K562 (cell line): ENCODE measurements at regions not wholly inside any gene's neighbourhood (a gene's known extent, or its start where the extent isn't known, plus 50 kb on each side); places are given as distances from the start of the nearest gene placed in this dataset.

Source experiments
- CREBBP ChIP-seq: IDR thresholded peaks from one replicate; pipeline ENCODE4 v1.6.1; 2012; ENCODE audit warnings: low read depth, mild to moderate bottlenecking, control low read depth, inconsistent platforms, low read length
- CREM ChIP-seq: IDR thresholded peaks from 2 replicates; pipeline ENCODE4 v1.6.1; 2014; ENCODE audit warnings: antibody characterized with exemption, low read depth
- EP300 ChIP-seq: IDR thresholded peaks from 2 replicates; pipeline ENCODE4 v1.6.1; 2012; ENCODE audit warnings: low read length, improper control_type of control experiment
- FOXK2 ChIP-seq, 2 experiments: fragments of 450-650 bp; IDR thresholded peaks in 1 of 2; conservative IDR thresholded peaks in 1 of 2; 2 replicates each; pipeline ENCODE4 v1.6.1; 2016; ENCODE audit warnings: low read depth in 2 of 2, mild to moderate bottlenecking in 1 of 2
- GTF2A2 ChIP-seq: IDR thresholded peaks from 2 replicates; pipeline ENCODE4 v1.6.1; 2016; ENCODE audit warnings: mild to moderate bottlenecking, missing genetic modification characterization, missing compliant biosample characterization
- GTF2F1 ChIP-seq: IDR thresholded peaks from 2 replicates; pipeline ENCODE4 v1.6.1; 2011; ENCODE audit warnings: low read depth, low read length, improper control_type of control experiment
- HCFC1 ChIP-seq: IDR thresholded peaks from 2 replicates; pipeline ENCODE4 v1.6.1; 2012; ENCODE audit warnings: low read depth, low read length, improper control_type of control experiment
- HNRNPUL1 ChIP-seq: fragments of 200-400 bp; formaldehyde crosslinking; IDR thresholded peaks from 2 replicates; pipeline ENCODE4 v1.6.1; 2017; ENCODE audit warnings: low read length
- KLF10 ChIP-seq: fragments of 250-450 bp; sonication (Bioruptor Pico); IDR thresholded peaks from 2 replicates; pipeline ENCODE4 v1.6.1; 2021; ENCODE audit warnings: matching md5 sums
- MCM3 ChIP-seq: fragments of 450-650 bp; IDR thresholded peaks from 2 replicates; pipeline ENCODE4 v1.6.1; 2016
- MEF2A ChIP-seq: IDR thresholded peaks from 2 replicates; pipeline ENCODE4 v1.6.1; 2011; ENCODE audit warnings: low read depth, mild to moderate bottlenecking, low read length, moderate library complexity; ENCODE audit not compliant: control insufficient read depth
- NFIX ChIP-seq: fragments of 250-450 bp; sonication (Bioruptor Pico); IDR thresholded peaks from 2 replicates; pipeline ENCODE4 v1.4.0; 2020; ENCODE audit warnings: low read depth, mild to moderate bottlenecking, moderate library complexity
- NR2C2 ChIP-seq, 2 experiments: fragments of 200-800 bp in 1 of 2; sonication (Bioruptor generic) in 1 of 2; sonication (generic) in 1 of 2; formaldehyde crosslinking in 1 of 2; IDR thresholded peaks; 2 replicates each; pipeline versions ENCODE4 v1.6.1 to v1.8.0; 2016 to 2022; ENCODE audit warnings: mild to moderate bottlenecking in 1 of 2, missing compliant biosample characterization in 1 of 2, missing genetic modification characterization in 1 of 2, missing genetic modification reagents in 1 of 2
- NRF1 ChIP-seq, 2 experiments: fragments of 450-650 bp; IDR thresholded peaks in 1 of 2; conservative IDR thresholded peaks in 1 of 2; 2 replicates each; pipeline ENCODE4 v1.6.1; 2014; ENCODE audit warnings: mild to moderate bottlenecking in 2 of 2
- PHB ChIP-seq: fragments of 250-450 bp; sonication (Bioruptor Pico); IDR thresholded peaks from 2 replicates; pipeline ENCODE4 v1.5.0; 2021
- POLR2B ChIP-seq: fragments of 450-650 bp; IDR thresholded peaks from 2 replicates; pipeline ENCODE4 v1.6.1; 2018; ENCODE audit warnings: low read depth; ENCODE audit not compliant: partially characterized antibody
- POLR2H ChIP-seq: IDR thresholded peaks from 2 replicates; pipeline ENCODE4 v1.6.1; 2016; ENCODE audit warnings: missing genetic modification characterization, low read depth, mild to moderate bottlenecking, control low read depth, missing compliant biosample characterization, moderate library complexity
- RBBP5 ChIP-seq: fragments of 200-600 bp; sonication (generic); IDR thresholded peaks from 2 replicates; pipeline ENCODE4 v1.6.1; 2012; ENCODE audit warnings: borderline replicate concordance, mild to moderate bottlenecking, low read length, control low read depth, inconsistent platforms; ENCODE audit not compliant: insufficient read depth, poor library complexity, severe bottlenecking
- RBFOX2 ChIP-seq: fragments of 200-400 bp; formaldehyde crosslinking; IDR thresholded peaks from 2 replicates; pipeline ENCODE4 v1.6.1; 2017; ENCODE audit warnings: low read depth, mild to moderate bottlenecking, low read length, moderate library complexity
- RNF2 ChIP-seq: sonication (generic); IDR thresholded peaks from 2 replicates; pipeline ENCODE4 v1.6.1; 2016
- SMARCA5 ChIP-seq: fragments of 450-650 bp; IDR thresholded peaks from 2 replicates; pipeline ENCODE4 v1.6.1; 2016
- SUPT5H ChIP-seq: fragments of 450-650 bp; IDR thresholded peaks from 2 replicates; pipeline ENCODE4 v1.6.1; 2016
- TAF15 ChIP-seq: fragments of 200-400 bp; formaldehyde crosslinking; IDR thresholded peaks from 2 replicates; pipeline ENCODE4 v1.6.1; 2017; ENCODE audit warnings: mild to moderate bottlenecking, low read depth, low read length, moderate library complexity
- TBP ChIP-seq: optimal IDR thresholded peaks from 2 replicates; pipeline ENCODE3; 2011; ENCODE audit warnings: low read depth, low read length, improper control_type of control experiment
- XRCC4 ChIP-seq: IDR thresholded peaks from one replicate; pipeline ENCODE4 v1.6.1; 2011; ENCODE audit not compliant: insufficient read depth, insufficient read length; ENCODE audit errors: extremely low read depth
- YBX1 ChIP-seq: fragments of 450-650 bp; IDR thresholded peaks from 2 replicates; pipeline ENCODE4 v1.7.1; 2016; ENCODE audit warnings: mild to moderate bottlenecking
- ZNF146 ChIP-seq: IDR thresholded peaks from one replicate; pipeline ENCODE4 v1.6.1; 2018; ENCODE audit warnings: missing compliant biosample characterization; ENCODE audit not compliant: unreplicated experiment
- ZNF232 ChIP-seq: sonication (generic); formaldehyde crosslinking; IDR thresholded peaks from 2 replicates; pipeline ENCODE4 v1.8.0; 2022; ENCODE audit warnings: mild to moderate bottlenecking, missing genetic modification reagents
- ZNF24 ChIP-seq: fragments of 450-650 bp; IDR thresholded peaks from 2 replicates; pipeline ENCODE4 v1.6.1; 2016
- ZNF668 ChIP-seq: fragments of 250-450 bp; sonication (Bioruptor Pico); IDR thresholded peaks from 2 replicates; pipeline ENCODE4 v1.8.0; 2022; ENCODE audit warnings: mild to moderate bottlenecking, inconsistent platforms
- TF ChIP-seq, protein P1 (sequence below): fragments of 250-450 bp; sonication (Bioruptor Pico); IDR thresholded peaks from 2 replicates; pipeline ENCODE4 v1.5.0; 2021
- TF ChIP-seq, protein P2 (sequence below): fragments of 250-450 bp; sonication (Bioruptor Pico); IDR thresholded peaks from 2 replicates; pipeline ENCODE4 v1.8.0; 2022; ENCODE audit warnings: moderate library complexity, mild to moderate bottlenecking, inconsistent platforms

DNA sequence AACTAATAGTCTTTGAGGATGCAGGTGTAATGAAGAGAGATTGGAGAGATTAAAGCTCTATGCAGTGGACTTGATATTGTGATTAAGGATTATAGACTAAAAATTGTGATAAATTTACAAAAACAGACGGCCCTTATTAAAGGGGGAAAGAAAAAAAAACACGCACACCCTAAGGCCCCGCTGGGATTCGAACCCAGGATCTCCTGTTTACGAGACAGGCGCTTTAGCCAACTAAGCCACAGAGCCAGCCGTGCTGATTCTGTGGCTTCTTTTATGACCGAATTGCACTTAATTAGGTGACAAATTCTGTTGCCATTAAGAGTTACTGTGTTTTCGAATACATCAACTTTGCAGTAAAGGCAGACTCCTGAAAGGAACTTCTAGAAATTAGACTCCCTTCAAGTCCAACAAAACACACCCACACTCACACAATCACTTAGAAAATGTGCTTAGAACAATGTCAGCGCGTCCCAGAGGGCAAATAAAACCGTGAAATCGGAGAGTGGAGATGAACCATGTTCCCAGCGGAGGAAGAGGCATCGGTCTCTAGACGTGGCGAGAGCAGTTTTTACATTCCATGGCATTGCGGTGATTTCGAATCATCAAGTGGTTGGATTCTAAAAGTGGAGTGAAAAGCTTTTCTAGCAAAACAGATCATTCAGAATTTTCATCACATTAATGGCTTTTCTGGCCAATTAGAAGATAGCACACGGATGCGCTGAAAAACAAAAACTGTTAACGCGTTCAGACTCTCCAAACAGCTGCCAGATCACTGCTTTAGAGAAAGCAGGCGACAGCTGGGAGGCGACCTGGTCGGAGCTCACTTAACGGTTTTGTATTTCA is 122.6 kb downstream of the GPX5 start (continued):
- TF ChIP-seq ZNF24: no peak
- peak; percentile 34 for TF ChIP-seq RBBP5
- TF ChIP-seq NR2C2 (CRISPR knock-in tag; IDR thresholded peaks at IDR 0.05): no peak
- TF ChIP-seq NR2C2 (tag; IDR thresholded peaks at IDR 0.05): no peak
- no peak for TF ChIP-seq ZNF146 (CRISPR knock-in tag)
- TF ChIP-seq ZNF668 (CRISPR knock-in tag): no peak
- TF ChIP-seq MCM3: no peak
- no peak for TF ChIP-seq KLF10 (CRISPR knock-in tag)
- TF ChIP-seq PHB (CRISPR knock-in tag): no peak
- peak; percentile 22; the same call in 1 of the 2 replicates for TF ChIP-seq HCFC1
- TF ChIP-seq RNF2: no peak
- TF ChIP-seq ZNF232: no peak
- peak; percentile 46; the same call in 1 of the 2 replicates for TF ChIP-seq EP300
- peak; percentile 100 for TF ChIP-seq TBP
- 0 out of 2 replicates have a peak, but pooled peaks have one; percentile 21 for TF ChIP-seq RBFOX2
- TF ChIP-seq GTF2A2 (tag): no peak
- TF ChIP-seq, protein P1, sequence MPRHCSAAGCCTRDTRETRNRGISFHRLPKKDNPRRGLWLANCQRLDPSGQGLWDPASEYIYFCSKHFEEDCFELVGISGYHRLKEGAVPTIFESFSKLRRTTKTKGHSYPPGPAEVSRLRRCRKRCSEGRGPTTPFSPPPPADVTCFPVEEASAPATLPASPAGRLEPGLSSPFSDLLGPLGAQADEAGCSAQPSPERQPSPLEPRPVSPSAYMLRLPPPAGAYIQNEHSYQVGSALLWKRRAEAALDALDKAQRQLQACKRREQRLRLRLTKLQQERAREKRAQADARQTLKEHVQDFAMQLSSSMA: no peak
- TF ChIP-seq NFIX (CRISPR knock-in tag): no peak
- TF ChIP-seq SMARCA5: no peak
- no peak for TF ChIP-seq MEF2A
- no peak for TF ChIP-seq HNRNPUL1
- TF ChIP-seq POLR2B: peak; percentile 26
- TF ChIP-seq POLR2H (tag): peak; percentile 98
- TF ChIP-seq NRF1 (conservative IDR thresholded peaks at IDR 0.05 in 1 of 2, IDR thresholded peaks at IDR 0.05 in 1 of 2): no peak
- TF ChIP-seq XRCC4: no peak
- TF ChIP-seq FOXK2 (conservative IDR thresholded peaks at IDR 0.05 in 1 of 2, IDR thresholded peaks at IDR 0.05 in 1 of 2; ENCODE audit: low read depth in 2 of 2): 0 out of 4 replicates have a peak, but pooled peaks of 1 of the 2 experiments have one; percentile 31
- no peak for TF ChIP-seq YBX1
- TF ChIP-seq SUPT5H: peak; percentile 48; the same call in 1 of the 2 replicates
- no peak for TF ChIP-seq CREBBP
- TF ChIP-seq, protein P2, sequence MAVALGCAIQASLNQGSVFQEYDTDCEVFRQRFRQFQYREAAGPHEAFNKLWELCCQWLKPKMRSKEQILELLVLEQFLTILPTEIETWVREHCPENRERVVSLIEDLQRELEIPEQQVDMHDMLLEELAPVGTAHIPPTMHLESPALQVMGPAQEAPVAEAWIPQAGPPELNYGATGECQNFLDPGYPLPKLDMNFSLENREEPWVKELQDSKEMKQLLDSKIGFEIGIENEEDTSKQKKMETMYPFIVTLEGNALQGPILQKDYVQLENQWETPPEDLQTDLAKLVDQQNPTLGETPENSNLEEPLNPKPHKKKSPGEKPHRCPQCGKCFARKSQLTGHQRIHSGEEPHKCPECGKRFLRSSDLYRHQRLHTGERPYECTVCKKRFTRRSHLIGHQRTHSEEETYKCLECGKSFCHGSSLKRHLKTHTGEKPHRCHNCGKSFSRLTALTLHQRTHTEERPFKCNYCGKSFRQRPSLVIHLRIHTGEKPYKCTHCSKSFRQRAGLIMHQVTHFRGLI (CRISPR knock-in tag): no peak
- no peak for TF ChIP-seq GTF2F1
- TF ChIP-seq TAF15: no peak
- no peak for TF ChIP-seq CREM
